Urothelium cell line (cell line): ENCODE measurements at regions not wholly inside any gene's neighbourhood (a gene's known extent, or its start where the extent isn't known, plus 50 kb on each side); places are given as distances from the start of the nearest gene placed in this dataset.
A peak's percentile ranks its signal among the peaks of the same experiment; 100 is the strongest.

Source experiments
- DNase-seq: peaks from one replicate; pipeline ENCODE4 v3.0.0; 2011; ENCODE audit warnings: low spot score, mixed read lengths
- FAIRE-seq: peaks from 2 replicates; lab custom pipeline; 2011; peaks lifted over from hg19 to GRCh38; lab: Jason Lieb, UNC

GRCh38 chr9:1639166-1639565, 376.0 kb upstream of the SMARCA2 start:
- FAIRE-seq: no peak
- no peak for DNase-seq

GRCh38 chr9:1647776-1648175, 367.4 kb upstream of the SMARCA2 start:
- DNase-seq: peak; percentile 20
- FAIRE-seq: no peak

- no peak for FAIRE-seq
- no peak for DNase-seq
Observed at GRCh38 chr9:1653282-1653681, 361.9 kb upstream of the SMARCA2 start.

- DNase-seq (no peak), FAIRE-seq (no peak)
Observed at GRCh38 chr9:1658661-1659362, 356.3 kb upstream of the SMARCA2 start.

DNA sequence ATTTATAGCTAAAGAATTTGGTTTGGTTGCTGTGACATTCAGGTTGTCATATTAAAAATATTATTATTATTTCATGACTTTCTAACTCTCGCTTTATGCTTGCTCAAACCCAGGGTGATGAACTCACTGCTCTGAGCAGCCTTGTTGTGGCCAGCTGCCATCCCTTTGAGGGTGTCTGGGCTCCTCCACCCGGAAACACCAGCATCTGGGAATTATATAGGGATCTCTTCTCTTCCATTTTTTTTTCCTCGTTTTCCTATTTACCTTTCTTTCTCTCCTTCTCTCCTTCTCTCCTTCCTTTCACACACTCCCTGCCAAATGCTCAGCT, 355.8 kb upstream of the SMARCA2 start:
- FAIRE-seq: no peak
- DNase-seq: no peak

GRCh38 chr9:1668441-1668840, 346.7 kb upstream of the SMARCA2 start:
- no peak for FAIRE-seq
- no peak for DNase-seq

GRCh38 chr9:1673300-1673699, 341.8 kb upstream of the SMARCA2 start:
- FAIRE-seq (no peak), DNase-seq (no peak)

DNA sequence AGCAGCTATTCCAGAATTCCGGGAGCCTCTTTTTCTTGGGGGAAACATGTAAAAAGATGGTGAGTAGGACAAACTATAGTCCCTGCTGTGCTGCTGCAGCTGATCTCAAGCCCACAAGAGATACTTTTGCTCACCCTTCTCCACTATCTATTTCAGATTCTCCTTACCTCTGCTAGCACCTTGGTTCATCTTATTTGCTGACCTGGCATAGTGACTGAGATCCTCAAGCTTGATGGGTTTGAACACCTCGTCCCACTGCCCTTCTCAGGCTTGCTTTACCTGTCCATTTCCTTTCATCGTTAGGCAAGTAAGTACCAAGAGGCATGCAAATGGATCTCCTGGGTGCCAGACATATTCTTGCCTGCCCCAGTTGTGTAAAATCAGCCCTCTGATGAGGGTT, 338.4 kb upstream of the SMARCA2 start:
- DNase-seq (no peak), FAIRE-seq (no peak)

DNA sequence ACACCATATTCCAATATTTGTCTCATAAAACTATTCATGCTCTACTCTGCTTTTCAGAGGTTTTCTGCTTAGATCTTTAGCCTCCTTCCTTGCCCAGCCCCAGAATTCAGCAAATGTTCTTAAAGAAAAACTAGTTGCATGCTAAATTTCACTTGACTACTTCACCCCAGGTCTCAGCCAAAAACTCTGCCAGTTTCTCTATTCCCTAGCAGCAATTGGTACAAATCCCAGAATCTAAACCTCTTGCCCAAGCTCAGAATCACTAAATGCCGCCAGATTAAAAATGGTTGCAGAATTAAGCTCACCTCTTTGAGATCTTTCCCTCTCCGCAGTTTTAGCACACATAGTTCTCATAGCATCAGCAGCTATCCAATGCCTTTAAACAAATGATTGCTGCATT, 331.2 kb upstream of the SMARCA2 start:
- FAIRE-seq: no peak
- DNase-seq: no peak

- DNase-seq (no peak), FAIRE-seq (no peak)
Observed at GRCh38 chr9:1698991-1699390, 316.2 kb upstream of the SMARCA2 start.

DNA sequence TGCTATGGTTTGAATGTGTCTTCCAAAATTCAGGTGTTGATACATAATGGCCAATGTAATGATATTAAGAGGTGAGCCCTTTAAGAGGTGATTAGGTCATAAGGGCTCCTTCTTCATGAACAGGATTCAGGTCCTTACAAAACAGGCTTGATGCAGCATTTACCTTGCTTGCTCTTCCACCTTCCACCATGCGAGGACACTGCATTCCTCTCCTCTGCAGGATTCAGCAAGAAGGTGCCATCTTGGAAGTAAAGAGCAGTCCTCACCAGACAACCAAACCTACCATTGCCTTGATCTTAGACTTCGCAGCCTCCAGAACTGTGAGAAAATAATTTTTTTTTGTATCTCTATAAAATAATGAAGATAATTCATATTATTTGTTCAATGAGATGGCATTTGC, 314.0 kb upstream of the SMARCA2 start:
- no peak for FAIRE-seq
- DNase-seq: no peak

GRCh38 chr9:1702701-1703100, 312.4 kb upstream of the SMARCA2 start:
- DNase-seq: no peak
- no peak for FAIRE-seq

GRCh38 chr9:1707291-1707690, 307.9 kb upstream of the SMARCA2 start:
- FAIRE-seq: no peak
- DNase-seq: no peak

- DNase-seq: no peak
- no peak for FAIRE-seq
Observed at GRCh38 chr9:1708219-1708618, 306.9 kb upstream of the SMARCA2 start.

- no peak for DNase-seq
- FAIRE-seq: no peak
Observed at GRCh38 chr9:1709347-1709746, 305.8 kb upstream of the SMARCA2 start.

DNA sequence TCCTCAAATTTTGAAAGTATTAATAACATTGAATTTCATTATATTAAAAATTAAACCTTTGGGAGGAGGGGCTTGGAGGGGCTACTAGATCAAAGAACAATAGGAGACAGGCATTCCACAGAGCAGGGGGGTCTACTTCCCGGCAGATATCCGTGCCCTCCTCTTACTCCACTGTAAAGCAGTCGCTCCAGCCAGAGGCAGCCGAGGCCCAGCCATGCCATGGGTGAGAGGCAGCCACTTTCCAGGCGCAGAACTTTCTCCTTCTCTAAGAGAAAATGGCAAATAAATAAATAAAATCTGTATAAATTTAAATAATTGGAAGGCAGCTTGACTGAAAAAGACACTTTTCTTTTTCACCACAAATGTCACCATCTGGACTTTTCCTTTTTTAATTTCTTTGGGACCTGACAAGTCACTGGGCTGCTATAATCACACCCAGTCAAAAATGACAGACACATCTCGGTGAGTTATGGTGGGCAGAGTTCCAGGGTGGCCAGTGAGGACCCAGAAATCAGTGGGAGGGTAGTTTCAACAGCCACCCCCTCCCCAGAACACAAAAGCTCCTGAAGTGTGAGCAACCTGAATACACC, 302.2 kb upstream of the SMARCA2 start:
- DNase-seq (no peak), FAIRE-seq (no peak)

- no peak for FAIRE-seq
- no peak for DNase-seq
Observed at GRCh38 chr9:1713841-1714240, 301.3 kb upstream of the SMARCA2 start.

DNA sequence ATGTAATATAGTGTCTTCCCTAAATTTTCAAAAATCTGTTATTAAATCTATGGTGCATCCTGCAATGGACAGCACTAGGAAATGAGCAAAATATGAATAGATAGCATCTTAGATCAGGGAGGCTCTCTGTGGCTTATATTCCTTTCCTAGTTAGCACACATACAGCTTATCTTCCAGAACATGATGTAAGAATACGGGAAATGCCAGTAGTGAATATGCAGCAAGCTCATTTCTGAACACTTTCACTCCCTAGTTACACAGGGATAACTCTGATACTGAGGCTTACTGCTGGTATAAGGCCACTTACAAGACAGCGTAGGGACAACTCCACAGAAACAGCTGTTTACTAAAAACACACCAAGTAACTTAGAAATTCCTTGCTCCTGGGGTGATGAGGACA, 297.3 kb upstream of the SMARCA2 start:
- FAIRE-seq: no peak

DNA sequence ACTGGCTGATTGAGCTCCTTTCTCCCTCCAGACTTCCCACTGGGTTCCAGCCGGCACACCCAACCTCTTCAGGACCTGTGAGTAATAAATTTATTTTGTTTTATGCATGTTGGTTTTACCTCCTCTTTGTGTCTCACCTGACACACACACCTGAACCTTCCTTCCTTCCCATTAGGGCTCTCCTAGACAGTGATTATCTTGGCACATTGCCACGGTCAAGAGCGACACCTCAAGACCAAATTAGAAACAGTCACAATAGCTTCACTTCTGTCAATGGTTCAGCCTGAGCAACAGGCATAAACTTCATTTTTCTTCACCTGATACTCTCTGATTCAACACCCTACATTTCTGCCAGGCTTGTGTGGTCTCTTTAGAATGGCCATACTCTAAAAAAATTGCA, 296.3 kb upstream of the SMARCA2 start:
- FAIRE-seq: no peak

More for the DNA sequence above, 297.3 kb upstream of the SMARCA2 start:
- no peak for DNase-seq

GRCh38 chr9:1721196-1721595, 294.0 kb upstream of the SMARCA2 start:
- FAIRE-seq (no peak), DNase-seq (no peak)

More for the DNA sequence above, 296.3 kb upstream of the SMARCA2 start:
- no peak for DNase-seq

GRCh38 chr9:1722404-1722803, 292.7 kb upstream of the SMARCA2 start:
- DNase-seq (peak; percentile 13), FAIRE-seq (no peak)

DNA sequence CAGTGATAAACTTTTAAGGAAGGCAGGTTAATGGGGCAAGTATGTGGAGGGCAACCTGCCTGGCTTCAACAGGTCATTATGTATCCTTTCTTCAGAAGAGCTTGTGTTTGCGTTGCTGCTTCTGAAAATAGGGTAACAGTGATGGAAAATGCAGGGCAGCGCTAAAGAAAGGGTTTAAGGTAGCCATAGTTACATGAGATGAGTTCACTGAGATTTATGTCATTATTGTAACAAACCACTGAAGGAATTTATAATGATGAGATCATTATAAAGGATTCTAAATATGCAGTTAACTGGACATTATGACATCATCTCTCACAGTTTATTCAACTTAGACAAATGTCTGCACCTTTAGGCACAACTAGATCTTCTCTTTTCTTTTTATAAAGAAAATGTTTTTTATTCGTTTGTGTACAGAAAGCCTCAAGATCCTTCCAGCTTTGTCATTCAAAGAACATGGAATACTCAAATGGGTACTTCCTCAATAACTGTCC, 291.6 kb upstream of the SMARCA2 start:
- DNase-seq (no peak), FAIRE-seq (no peak)
